BJ (cell line): ENCODE measurements at regions not wholly inside any gene's neighbourhood (a gene's known extent, or its start where the extent isn't known, plus 50 kb on each side); places are given as distances from the start of the nearest gene placed in this dataset.
"Not testable (repeated sequence)": the region's sequence is repeated elsewhere in the genome, so short reads cannot be mapped to it uniquely, and the experiment has no call there.

ENCODE experiments used
- CTCF ChIA-PET: fragments of 350-600 bp; formaldehyde crosslinking; extraction: SDS; loops from one replicate; lab custom pipeline; 2021; ENCODE audit warnings: antibody characterized with exemption, inconsistent platforms; lab: Yijun Ruan, JAX
- POLR2A ChIA-PET: fragments of 300-600 bp; sonication (Branson Sonifier 250); formaldehyde crosslinking; extraction: SDS; loops from one replicate; lab custom pipeline; 2021; ENCODE audit warnings: antibody characterized with exemption; lab: Charles Lee
- DNase-seq: peaks from one replicate; pipeline ENCODE4 v3.0.0-alpha.2; 2011; ENCODE audit warnings: low read depth
- H3K27me3 ChIP-seq: 2 replicates; pipeline ENCODE4 v1.6.0; 2011; ENCODE audit warnings: low read length; ENCODE audit not compliant: control insufficient read depth, insufficient read depth
- H3K36me3 ChIP-seq: 2 replicates; pipeline ENCODE4 v1.5.1; 2011; ENCODE audit warnings: low read length; ENCODE audit not compliant: control insufficient read depth, insufficient read depth
- H3K4me3 ChIP-seq: 2 replicates; pipeline ENCODE4 v1.5.1; 2011; ENCODE audit warnings: low read depth, mild to moderate bottlenecking, control low read depth, low read length

DNA sequence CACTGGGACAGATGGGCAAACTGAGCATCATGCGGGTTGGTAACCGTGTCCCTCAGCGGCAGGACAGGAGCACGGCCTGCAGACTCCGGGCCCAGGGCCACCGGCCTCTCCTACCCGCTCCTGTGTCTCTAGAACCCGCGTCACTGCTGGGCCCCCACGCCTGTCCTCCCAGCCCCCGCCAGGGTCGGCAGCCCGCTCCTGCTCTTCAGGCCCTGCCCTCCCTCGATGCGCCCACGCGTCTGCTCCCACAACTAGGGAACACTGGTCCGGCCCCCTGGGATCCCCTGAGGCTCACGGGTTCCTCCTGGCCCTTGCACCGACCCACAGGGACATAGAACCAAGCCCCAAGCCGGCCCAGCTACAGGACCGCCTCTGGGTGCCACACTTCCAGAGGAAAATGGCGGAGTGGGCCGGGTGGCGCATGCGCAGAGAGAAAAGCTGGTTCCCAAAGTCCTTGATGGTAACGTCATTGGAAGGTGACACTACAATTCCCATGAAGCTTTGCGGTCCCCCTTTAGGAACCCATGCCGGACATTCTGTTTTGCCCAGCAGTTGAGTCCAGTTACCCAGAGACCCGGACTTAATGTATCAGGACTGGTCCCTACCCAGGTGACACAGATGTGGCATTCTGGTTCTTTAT is 2712.5 kb upstream of the OR11H1 start:
- DNase-seq, POLR2A ChIA-PET, CTCF ChIA-PET, H3K36me3 ChIP-seq, H3K27me3 ChIP-seq: not testable (repeated sequence)
- peak overlapping the region; percentile 16; the same call in 1 of the 2 replicates for H3K4me3 ChIP-seq
